CD8-positive, alpha-beta memory T cell (primary cell): ENCODE measurements at regions not wholly inside any gene's neighbourhood (a gene's known extent, or its start where the extent isn't known, plus 50 kb on each side); places are given as distances from the start of the nearest gene placed in this dataset.

Source experiments
- CTCF ChIA-PET: fragments of 350-600 bp; sonication (Branson Sonifier 250); formaldehyde crosslinking; loops from one replicate; lab custom pipeline; 2021; ENCODE audit warnings: antibody characterized with exemption; lab: Charles Lee
- POLR2A ChIA-PET: fragments of 350-600 bp; sonication (Branson Sonifier 250); formaldehyde crosslinking; loops from one replicate; lab custom pipeline; 2021; ENCODE audit warnings: antibody characterized with exemption; lab: Charles Lee
- DNase-seq, 5 donors: peaks; one replicate each; pipeline versions ENCODE4 v3.0.0 to v3.0.0-alpha.2; 2020 to 2022; ENCODE audit warnings: mixed read lengths in 1 of 5
- H3K27ac ChIP-seq: one replicate; pipeline ENCODE4 v1.7.0; 2013; ENCODE audit warnings: low read depth, mild to moderate bottlenecking, low read length, moderate library complexity
- H3K27me3 ChIP-seq: 2 replicates; pipeline ENCODE4 v1.7.0; 2013; ENCODE audit warnings: low read length, mild to moderate bottlenecking; ENCODE audit not compliant: insufficient read depth, poor library complexity, severe bottlenecking
- H3K36me3 ChIP-seq: 2 replicates; pipeline ENCODE4 v1.7.0; 2013; ENCODE audit warnings: mild to moderate bottlenecking, low read length, moderate library complexity; ENCODE audit not compliant: insufficient read depth
- H3K4me1 ChIP-seq: 2 replicates; pipeline ENCODE4 v1.7.0; 2013; ENCODE audit warnings: mild to moderate bottlenecking, low read length, moderate library complexity; ENCODE audit not compliant: insufficient read depth
- H3K4me3 ChIP-seq: 2 replicates; pipeline ENCODE4 v1.7.0; 2013; ENCODE audit warnings: mild to moderate bottlenecking, low read length
- H3K9me3 ChIP-seq: 2 replicates; pipeline ENCODE4 v1.7.0; 2013; ENCODE audit warnings: mild to moderate bottlenecking, low read length
- H3K27ac Mint-ChIP-seq, 8 donors: one replicate each; pipeline ENCODE4 v1.8.0; 2020 to 2021; ENCODE audit warnings: mixed read lengths in 8 of 8, mild to moderate bottlenecking in 6 of 8, inconsistent platforms in 3 of 8, moderate library complexity in 3 of 8
- H3K27me3 Mint-ChIP-seq, 2 donors: one replicate each; pipeline ENCODE4 v1.8.0; 2020 to 2021; ENCODE audit warnings: mixed read lengths in 2 of 2, mild to moderate bottlenecking in 1 of 2, moderate library complexity in 1 of 2
- H3K36me3 Mint-ChIP-seq, 3 donors: one replicate each; pipeline ENCODE4 v1.8.0; 2020 to 2021; ENCODE audit warnings: mixed read lengths in 3 of 3, inconsistent platforms in 1 of 3, mild to moderate bottlenecking in 1 of 3
- H3K4me1 Mint-ChIP-seq, 3 donors: one replicate each; pipeline ENCODE4 v1.8.0; 2020 to 2021; ENCODE audit warnings: mixed read lengths in 3 of 3, inconsistent platforms in 1 of 3, mild to moderate bottlenecking in 1 of 3
- H3K4me3 Mint-ChIP-seq, 7 donors: one replicate each; pipeline ENCODE4 v1.8.0; 2020 to 2021; ENCODE audit warnings: mixed read lengths in 7 of 7, mild to moderate bottlenecking in 6 of 7, moderate library complexity in 4 of 7, inconsistent platforms in 2 of 7
- H3K9me3 Mint-ChIP-seq, 5 donors: one replicate each; pipeline ENCODE4 v1.8.0; 2020 to 2022; ENCODE audit warnings: mixed read lengths in 5 of 5, mild to moderate bottlenecking in 3 of 5, moderate library complexity in 2 of 5, inconsistent platforms in 1 of 5

- no peaks in the 10 kb centered on the region for H3K4me1 ChIP-seq
- no peak overlapping the region for H3K27ac ChIP-seq
- Mint-ChIP-seq H3K4me3 (no peak overlapping the region), H3K36me3 (peaks cover 0 to 2% (median 0%) of the 10 kb centered on the region in 3 donors), H3K4me1 (no peaks in the 10 kb centered on the region), H3K27me3 (no peaks in the 10 kb centered on the region), H3K9me3 (peaks cover 0 to 28% (median 6%) of the 10 kb centered on the region in 5 donors), H3K27ac (no peak overlapping the region)
- ChIA-PET POLR2A (no interaction called here), CTCF (no interaction called here)
- H3K9me3 ChIP-seq, result no peaks in the 10 kb centered on the region
- no peaks in the 10 kb centered on the region for H3K36me3 ChIP-seq
- no peak overlapping the region for H3K4me3 ChIP-seq
- H3K27me3 ChIP-seq, result no peaks in the 10 kb centered on the region
- DNase-seq, result no peak
Observed at GRCh38 chr4:18847249-18847890, 825.8 kb upstream of the LCORL start.

DNA sequence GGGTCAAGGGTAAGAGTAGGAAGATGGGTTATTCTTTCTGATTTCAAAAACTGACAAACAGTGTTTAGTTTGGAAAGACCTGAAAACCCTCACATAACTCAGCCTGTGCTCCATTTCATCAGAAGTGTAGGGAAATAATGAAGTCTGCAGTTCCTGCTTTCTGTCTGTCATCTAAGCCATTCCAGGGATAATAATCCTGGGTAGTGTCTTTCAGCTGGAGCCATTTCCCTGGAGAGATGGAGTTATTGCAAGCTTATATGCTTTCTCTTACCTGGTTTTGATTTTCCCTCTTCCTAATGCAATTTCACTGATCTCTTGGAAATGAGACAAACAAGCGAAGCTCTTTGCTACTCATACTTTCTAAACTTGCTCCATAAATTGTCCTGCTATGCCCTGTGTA lies 824.8 kb upstream of the LCORL start:
- H3K4me3 Mint-ChIP-seq, result no peak overlapping the region
- Histone ChIP-seq H3K27me3 (no peaks in the 10 kb centered on the region), H3K9me3 (no peaks in the 10 kb centered on the region), H3K27ac (no peak overlapping the region), H3K36me3 (no peaks in the 10 kb centered on the region), H3K4me3 (no peak overlapping the region), H3K4me1 (no peaks in the 10 kb centered on the region)
- peaks cover 0 to 2% (median 0%) of the 10 kb centered on the region in 3 donors for H3K36me3 Mint-ChIP-seq
- no peak overlapping the region for H3K27ac Mint-ChIP-seq
- no peak for DNase-seq
- ChIA-PET POLR2A (no interaction called here), CTCF (no interaction called here)
- H3K4me1 Mint-ChIP-seq, result no peaks in the 10 kb centered on the region
- peaks cover 0 to 35% (median 8%) of the 10 kb centered on the region in 5 donors for H3K9me3 Mint-ChIP-seq
- H3K27me3 Mint-ChIP-seq, result no peaks in the 10 kb centered on the region

- DNase-seq, result no peak
- no peaks in the 10 kb centered on the region for H3K27me3 Mint-ChIP-seq
- no peaks in the 10 kb centered on the region for H3K9me3 ChIP-seq
- no peaks in the 10 kb centered on the region for H3K4me1 Mint-ChIP-seq
- no peaks in the 10 kb centered on the region for H3K27me3 ChIP-seq
- POLR2A ChIA-PET, result no interaction called here
- H3K4me3 Mint-ChIP-seq, result no peak overlapping the region
- no peak overlapping the region for H3K4me3 ChIP-seq
- no peaks in the 10 kb centered on the region for H3K36me3 ChIP-seq
- H3K36me3 Mint-ChIP-seq, result peaks cover 0 to 2% (median 0%) of the 10 kb centered on the region in 3 donors
- H3K4me1 ChIP-seq, result no peaks in the 10 kb centered on the region
- H3K27ac ChIP-seq, result no peak overlapping the region
- peaks cover 0 to 36% (median 10%) of the 10 kb centered on the region in 5 donors for H3K9me3 Mint-ChIP-seq
- no peak overlapping the region for H3K27ac Mint-ChIP-seq
- CTCF ChIA-PET, result no interaction called here
Observed at GRCh38 chr4:18844726-18845125, 823.2 kb upstream of the LCORL start.

GRCh38 chr4:18842431-18842830 lies 820.9 kb upstream of the LCORL start:
- Mint-ChIP-seq H3K36me3 (no peaks in the 10 kb centered on the region), H3K27ac (no peak overlapping the region), H3K27me3 (no peaks in the 10 kb centered on the region), H3K9me3 (peaks cover 0 to 33% (median 14%) of the 10 kb centered on the region in 5 donors), H3K4me1 (no peaks in the 10 kb centered on the region), H3K4me3 (no peak overlapping the region)
- H3K27me3 ChIP-seq, result no peaks in the 10 kb centered on the region
- no peak for DNase-seq
- H3K4me3 ChIP-seq, result no peak overlapping the region
- ChIA-PET CTCF (no interaction called here), POLR2A (no interaction called here)
- no peaks in the 10 kb centered on the region for H3K4me1 ChIP-seq
- H3K36me3 ChIP-seq, result no peaks in the 10 kb centered on the region
- H3K9me3 ChIP-seq, result no peaks in the 10 kb centered on the region
- H3K27ac ChIP-seq, result no peak overlapping the region

DNA sequence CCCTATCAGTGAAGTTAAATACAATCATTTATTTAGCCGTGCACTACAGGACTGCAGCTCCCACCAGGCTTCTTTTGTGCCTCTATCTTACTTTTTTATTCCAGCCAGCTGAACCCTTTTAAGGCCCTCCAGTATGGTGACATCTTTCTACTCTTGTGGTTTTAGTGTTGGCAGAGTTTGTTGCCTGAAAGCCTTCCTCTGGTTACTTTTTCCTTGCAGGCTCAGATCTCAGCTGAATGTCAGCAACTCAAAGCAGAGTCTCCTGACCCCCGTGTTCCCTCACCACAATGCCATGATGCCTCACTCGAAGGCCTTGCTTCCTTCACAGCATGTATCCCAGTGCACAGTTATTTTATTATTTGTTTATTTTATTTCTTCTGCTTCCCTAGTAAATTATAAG lies 818.9 kb upstream of the LCORL start:
- Histone ChIP-seq H3K27ac (no peak overlapping the region), H3K36me3 (no peaks in the 10 kb centered on the region), H3K27me3 (no peaks in the 10 kb centered on the region), H3K4me1 (no peaks in the 10 kb centered on the region), H3K9me3 (peaks cover 4% of the 10 kb centered on the region), H3K4me3 (no peak overlapping the region)
- Mint-ChIP-seq H3K4me1 (no peaks in the 10 kb centered on the region), H3K27me3 (no peaks in the 10 kb centered on the region), H3K4me3 (no peak overlapping the region), H3K36me3 (no peaks in the 10 kb centered on the region), H3K27ac (no peak overlapping the region), H3K9me3 (peaks cover 3 to 32% (median 12%) of the 10 kb centered on the region in 5 donors)
- DNase-seq, result no peak
- POLR2A ChIA-PET, result no interaction called here
- CTCF ChIA-PET, result no interaction called here

DNA sequence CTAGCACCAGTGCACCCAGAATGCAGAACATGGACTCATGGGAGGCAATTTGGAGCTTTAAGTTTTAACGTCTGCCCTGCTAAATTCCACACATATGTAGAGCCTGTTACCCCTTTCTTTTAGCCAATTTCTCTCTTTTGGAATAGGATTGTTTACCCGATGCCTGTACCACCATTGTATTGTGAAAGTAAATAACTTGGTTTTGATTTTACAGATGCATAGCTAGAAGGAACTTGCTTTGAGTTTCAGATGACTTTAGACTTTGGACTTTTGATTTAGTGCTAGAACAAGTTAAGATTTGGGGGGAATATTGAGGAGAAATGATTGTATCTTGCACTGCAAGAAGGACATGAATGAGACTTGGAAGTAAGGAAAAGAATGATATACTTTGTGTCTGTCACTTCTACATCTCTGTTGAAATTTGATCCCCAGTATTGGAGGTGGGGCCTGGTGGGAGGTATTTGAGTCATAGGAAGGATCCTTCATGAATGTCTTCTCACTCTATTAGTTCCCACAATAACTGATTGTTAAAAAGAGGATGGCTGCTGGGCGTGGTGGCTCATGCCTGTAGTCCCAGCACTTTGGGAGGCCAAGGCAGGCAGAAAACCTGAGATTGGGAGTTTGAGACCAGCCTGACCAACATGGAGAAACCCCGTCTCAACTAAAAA lies 794.8 kb upstream of the LCORL start:
- ChIA-PET POLR2A (no interaction called here), CTCF (no interaction called here)
- no peaks in the 10 kb centered on the region for H3K4me1 ChIP-seq
- Mint-ChIP-seq H3K9me3 (peaks cover 0 to 16% (median 7%) of the 10 kb centered on the region in 5 donors), H3K4me1 (no peaks in the 10 kb centered on the region), H3K36me3 (no peaks in the 10 kb centered on the region), H3K4me3 (no peak overlapping the region), H3K27ac (no peak overlapping the region), H3K27me3 (no peaks in the 10 kb centered on the region)
- no peaks in the 10 kb centered on the region for H3K9me3 ChIP-seq
- no peaks in the 10 kb centered on the region for H3K36me3 ChIP-seq
- no peak overlapping the region for H3K27ac ChIP-seq
- H3K4me3 ChIP-seq, result no peak overlapping the region
- H3K27me3 ChIP-seq, result no peaks in the 10 kb centered on the region
- DNase-seq, result no peak

GRCh38 chr4:18815779-18816173 lies 794.2 kb upstream of the LCORL start:
- DNase-seq, result no peak
- Histone ChIP-seq H3K36me3 (no peaks in the 10 kb centered on the region), H3K27ac (no peak overlapping the region), H3K27me3 (no peaks in the 10 kb centered on the region), H3K4me1 (no peaks in the 10 kb centered on the region), H3K4me3 (no peak overlapping the region), H3K9me3 (no peaks in the 10 kb centered on the region)
- ChIA-PET POLR2A (no interaction called here), CTCF (no interaction called here)
- H3K4me1 Mint-ChIP-seq, result no peaks in the 10 kb centered on the region
- no peaks in the 10 kb centered on the region for H3K36me3 Mint-ChIP-seq
- peaks cover 0 to 21% (median 7%) of the 10 kb centered on the region in 5 donors for H3K9me3 Mint-ChIP-seq
- no peak overlapping the region for H3K27ac Mint-ChIP-seq
- no peak overlapping the region for H3K4me3 Mint-ChIP-seq
- peaks cover 0 to 1% of the 10 kb centered on the region in 2 donors for H3K27me3 Mint-ChIP-seq

- no peak for DNase-seq
- POLR2A ChIA-PET, result no interaction called here
- H3K4me1 Mint-ChIP-seq, result no peaks in the 10 kb centered on the region
- H3K36me3 ChIP-seq, result no peaks in the 10 kb centered on the region
- no peak overlapping the region for H3K27ac ChIP-seq
- H3K27ac Mint-ChIP-seq, result no peak overlapping the region
- H3K27me3 Mint-ChIP-seq, result peaks cover 0 to 2% of the 10 kb centered on the region in 2 donors
- no peaks in the 10 kb centered on the region for H3K36me3 Mint-ChIP-seq
- no peak overlapping the region for H3K4me3 Mint-ChIP-seq
- H3K9me3 Mint-ChIP-seq, result peaks cover 0 to 22% (median 7%) of the 10 kb centered on the region in 5 donors
- CTCF ChIA-PET, result no interaction called here
- no peaks in the 10 kb centered on the region for H3K27me3 ChIP-seq
- H3K4me1 ChIP-seq, result no peaks in the 10 kb centered on the region
- H3K4me3 ChIP-seq, result no peak overlapping the region
- no peaks in the 10 kb centered on the region for H3K9me3 ChIP-seq
Observed at GRCh38 chr4:18815081-18815778, 793.7 kb upstream of the LCORL start.
